ENCODE measurements at regions not wholly inside any gene's neighbourhood (a gene's known extent, or its start where the extent isn't known, plus 50 kb on each side); places are given as distances from the start of the nearest gene placed in this dataset.

DNA sequence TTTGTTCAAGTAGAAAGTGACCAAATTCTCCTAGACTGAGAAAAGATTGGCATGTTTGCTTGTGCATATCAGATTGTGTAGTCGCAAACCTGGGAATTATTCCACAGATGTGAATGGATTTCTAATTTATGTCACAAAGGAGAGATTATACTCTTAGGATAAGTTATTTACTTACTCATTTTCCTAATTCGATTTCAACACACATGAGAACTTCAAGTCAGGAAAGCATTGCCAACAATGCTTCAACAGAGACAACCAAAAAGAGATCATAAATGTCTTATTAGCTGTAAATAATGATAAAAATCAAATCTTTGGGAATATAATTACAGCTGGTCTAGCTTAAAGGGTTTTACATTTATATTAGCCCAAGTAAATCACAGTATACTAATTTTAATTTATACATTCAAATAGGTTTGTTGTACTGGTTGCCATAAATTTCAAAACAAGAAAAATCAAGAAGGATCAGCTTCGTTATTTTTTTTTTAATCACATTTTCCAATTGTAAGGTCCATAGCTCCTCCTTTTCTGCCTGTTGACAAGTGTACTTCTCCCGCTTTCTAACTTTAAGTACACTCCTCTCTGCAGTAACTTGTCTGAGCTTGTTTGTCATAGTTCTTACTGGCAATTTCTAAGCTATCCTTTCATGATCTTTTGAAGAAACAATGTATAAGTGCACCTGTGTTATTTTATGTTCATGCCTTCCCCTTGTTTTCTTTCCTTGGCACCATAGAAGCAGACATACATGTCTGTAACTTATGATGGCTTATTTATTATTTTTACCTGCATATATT, 246.6 kb downstream of the DEPDC1B start:
- H3K27ac ChIP-seq (ENCODE audit: insufficient read depth, low read length), result no peak overlapping the region
- H3K4me1 ChIP-seq (ENCODE audit: control insufficient read depth, extremely low read depth, insufficient read depth, low read length), result no peaks in the 10 kb centered on the region
- no peaks in the 10 kb centered on the region for H3K9me3 ChIP-seq (ENCODE audit: control insufficient read depth, insufficient read depth, low read depth, low read length)
- H4K20me1 ChIP-seq (ENCODE audit: control insufficient read depth, extremely low read depth, insufficient read depth, low read length), result no peaks in the 10 kb centered on the region
- H3K79me2 ChIP-seq (ENCODE audit: control insufficient read depth, insufficient read depth, low read length), result no peaks in the 10 kb centered on the region
- no peak overlapping the region for H3K4me3 ChIP-seq (replicated peaks in 1 of 4; ENCODE audit: control extremely low read depth in 1 of 4, insufficient read depth in 1 of 4, low read depth in 3 of 4, low read length in 4 of 4)
- no peak overlapping the region for H3K4me2 ChIP-seq (ENCODE audit: extremely low read depth, insufficient read depth, low read length)
- no peaks in the 10 kb centered on the region for H3K27me3 ChIP-seq (ENCODE audit: control insufficient read depth, insufficient read depth, low read length)
- TF ChIP-seq EZH2 (IDR thresholded peaks at IDR 0.05; ENCODE audit: low read length, missing control alignments), result no peak
- TF ChIP-seq, protein P1, sequence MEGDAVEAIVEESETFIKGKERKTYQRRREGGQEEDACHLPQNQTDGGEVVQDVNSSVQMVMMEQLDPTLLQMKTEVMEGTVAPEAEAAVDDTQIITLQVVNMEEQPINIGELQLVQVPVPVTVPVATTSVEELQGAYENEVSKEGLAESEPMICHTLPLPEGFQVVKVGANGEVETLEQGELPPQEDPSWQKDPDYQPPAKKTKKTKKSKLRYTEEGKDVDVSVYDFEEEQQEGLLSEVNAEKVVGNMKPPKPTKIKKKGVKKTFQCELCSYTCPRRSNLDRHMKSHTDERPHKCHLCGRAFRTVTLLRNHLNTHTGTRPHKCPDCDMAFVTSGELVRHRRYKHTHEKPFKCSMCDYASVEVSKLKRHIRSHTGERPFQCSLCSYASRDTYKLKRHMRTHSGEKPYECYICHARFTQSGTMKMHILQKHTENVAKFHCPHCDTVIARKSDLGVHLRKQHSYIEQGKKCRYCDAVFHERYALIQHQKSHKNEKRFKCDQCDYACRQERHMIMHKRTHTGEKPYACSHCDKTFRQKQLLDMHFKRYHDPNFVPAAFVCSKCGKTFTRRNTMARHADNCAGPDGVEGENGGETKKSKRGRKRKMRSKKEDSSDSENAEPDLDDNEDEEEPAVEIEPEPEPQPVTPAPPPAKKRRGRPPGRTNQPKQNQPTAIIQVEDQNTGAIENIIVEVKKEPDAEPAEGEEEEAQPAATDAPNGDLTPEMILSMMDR (conservative IDR thresholded peaks at IDR 0.05 in 1 of 2, IDR thresholded peaks at IDR 0.05 in 1 of 2; ENCODE audit: low read depth in 1 of 2, low read length in 2 of 2), result no peak
- no peaks in the 10 kb centered on the region for H3K36me3 ChIP-seq (ENCODE audit: control insufficient read depth, insufficient read depth, low read length)
- H3K9ac ChIP-seq (ENCODE audit: insufficient read depth, low read length), result no peak overlapping the region
- H2AFZ ChIP-seq (ENCODE audit: low read length), result no peak overlapping the region
- no peak for DNase-seq (ENCODE audit: low read depth in 2 of 2)

DNA sequence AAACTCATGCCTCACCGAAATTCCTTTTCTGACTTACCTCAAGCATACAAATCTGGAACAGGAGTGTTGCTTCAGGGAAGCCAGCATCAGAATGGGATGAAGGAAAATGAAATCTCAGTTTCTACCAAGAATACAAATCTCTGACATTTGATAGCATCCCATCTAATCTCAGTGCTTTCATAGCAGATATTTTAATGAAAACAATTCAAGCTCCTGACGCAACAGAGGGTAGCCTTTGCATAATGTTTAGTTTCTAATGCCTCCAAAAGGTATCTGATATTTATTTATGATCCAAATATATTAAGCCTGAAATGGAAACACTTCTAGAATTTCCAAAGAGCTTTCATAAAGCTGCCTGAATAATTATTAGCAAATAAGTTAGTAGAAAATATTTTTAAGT, 251.4 kb downstream of the DEPDC1B start:
- Histone ChIP-seq H3K9me3 (ENCODE audit: control insufficient read depth, insufficient read depth, low read depth, low read length) (no peaks in the 10 kb centered on the region), H3K79me2 (ENCODE audit: control insufficient read depth, insufficient read depth, low read length) (no peaks in the 10 kb centered on the region), H3K4me3 (replicated peaks in 1 of 4; ENCODE audit: control extremely low read depth in 1 of 4, insufficient read depth in 1 of 4, low read depth in 3 of 4, low read length in 4 of 4) (no peak overlapping the region), H3K4me2 (ENCODE audit: extremely low read depth, insufficient read depth, low read length) (no peak overlapping the region), H3K27ac (ENCODE audit: insufficient read depth, low read length) (no peak overlapping the region), H3K36me3 (ENCODE audit: control insufficient read depth, insufficient read depth, low read length) (no peaks in the 10 kb centered on the region), H3K27me3 (ENCODE audit: control insufficient read depth, insufficient read depth, low read length) (no peaks in the 10 kb centered on the region), H3K9ac (ENCODE audit: insufficient read depth, low read length) (no peak overlapping the region), H3K4me1 (ENCODE audit: control insufficient read depth, extremely low read depth, insufficient read depth, low read length) (no peaks in the 10 kb centered on the region), H2AFZ (ENCODE audit: low read length) (no peak overlapping the region), H4K20me1 (ENCODE audit: control insufficient read depth, extremely low read depth, insufficient read depth, low read length) (no peaks in the 10 kb centered on the region)
- TF ChIP-seq, protein P1 (conservative IDR thresholded peaks at IDR 0.05 in 1 of 2, IDR thresholded peaks at IDR 0.05 in 1 of 2; ENCODE audit: low read depth in 1 of 2, low read length in 2 of 2), result no peak
- TF ChIP-seq EZH2 (IDR thresholded peaks at IDR 0.05; ENCODE audit: low read length, missing control alignments), result no peak
- peak in 1 of 2 donors; percentile 1 for DNase-seq (ENCODE audit: low read depth in 2 of 2)

GRCh38 chr5:60447488-60447920, 252.5 kb downstream of the DEPDC1B start:
- Histone ChIP-seq H3K27me3 (ENCODE audit: control insufficient read depth, insufficient read depth, low read length) (no peaks in the 10 kb centered on the region), H3K4me2 (ENCODE audit: extremely low read depth, insufficient read depth, low read length) (no peak overlapping the region), H3K27ac (ENCODE audit: insufficient read depth, low read length) (no peak overlapping the region), H3K4me3 (replicated peaks in 1 of 4; ENCODE audit: control extremely low read depth in 1 of 4, insufficient read depth in 1 of 4, low read depth in 3 of 4, low read length in 4 of 4) (no peak overlapping the region), H3K79me2 (ENCODE audit: control insufficient read depth, insufficient read depth, low read length) (no peaks in the 10 kb centered on the region), H3K36me3 (ENCODE audit: control insufficient read depth, insufficient read depth, low read length) (no peaks in the 10 kb centered on the region), H2AFZ (ENCODE audit: low read length) (no peak overlapping the region), H3K4me1 (ENCODE audit: control insufficient read depth, extremely low read depth, insufficient read depth, low read length) (no peaks in the 10 kb centered on the region), H3K9ac (ENCODE audit: insufficient read depth, low read length) (no peak overlapping the region), H3K9me3 (ENCODE audit: control insufficient read depth, insufficient read depth, low read depth, low read length) (no peaks in the 10 kb centered on the region), H4K20me1 (ENCODE audit: control insufficient read depth, extremely low read depth, insufficient read depth, low read length) (no peaks in the 10 kb centered on the region)
- TF ChIP-seq, protein P1 (conservative IDR thresholded peaks at IDR 0.05 in 1 of 2, IDR thresholded peaks at IDR 0.05 in 1 of 2; ENCODE audit: low read depth in 1 of 2, low read length in 2 of 2), result no peak
- TF ChIP-seq EZH2 (IDR thresholded peaks at IDR 0.05; ENCODE audit: low read length, missing control alignments), result no peak
- no peak for DNase-seq (ENCODE audit: low read depth in 2 of 2)
